ENCODE measurements at regions not wholly inside any gene's neighbourhood (a gene's known extent, or its start where the extent isn't known, plus 50 kb on each side); places are given as distances from the start of the nearest gene placed in this dataset.

DNA sequence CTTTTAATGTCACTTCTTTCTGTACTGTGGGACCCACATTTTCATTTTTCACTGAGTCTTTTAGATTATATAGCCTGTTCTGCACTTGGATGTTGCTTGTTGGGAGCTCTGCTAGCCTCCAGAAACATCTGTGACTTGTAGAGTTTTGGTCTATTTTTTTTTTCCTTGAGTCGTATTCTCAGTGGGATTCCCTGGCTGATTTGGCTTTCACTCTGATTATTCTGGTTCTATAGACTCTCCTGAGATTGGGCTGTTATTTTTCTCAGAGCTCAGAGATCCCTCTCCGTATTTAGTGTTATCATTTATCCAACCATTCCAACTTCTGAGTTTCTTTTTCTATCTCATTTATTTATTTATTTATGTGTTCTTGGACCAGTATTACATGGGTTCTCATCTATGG lies 339.3 kb downstream of the FAM170A start:
- TF ChIP-seq, protein P1, sequence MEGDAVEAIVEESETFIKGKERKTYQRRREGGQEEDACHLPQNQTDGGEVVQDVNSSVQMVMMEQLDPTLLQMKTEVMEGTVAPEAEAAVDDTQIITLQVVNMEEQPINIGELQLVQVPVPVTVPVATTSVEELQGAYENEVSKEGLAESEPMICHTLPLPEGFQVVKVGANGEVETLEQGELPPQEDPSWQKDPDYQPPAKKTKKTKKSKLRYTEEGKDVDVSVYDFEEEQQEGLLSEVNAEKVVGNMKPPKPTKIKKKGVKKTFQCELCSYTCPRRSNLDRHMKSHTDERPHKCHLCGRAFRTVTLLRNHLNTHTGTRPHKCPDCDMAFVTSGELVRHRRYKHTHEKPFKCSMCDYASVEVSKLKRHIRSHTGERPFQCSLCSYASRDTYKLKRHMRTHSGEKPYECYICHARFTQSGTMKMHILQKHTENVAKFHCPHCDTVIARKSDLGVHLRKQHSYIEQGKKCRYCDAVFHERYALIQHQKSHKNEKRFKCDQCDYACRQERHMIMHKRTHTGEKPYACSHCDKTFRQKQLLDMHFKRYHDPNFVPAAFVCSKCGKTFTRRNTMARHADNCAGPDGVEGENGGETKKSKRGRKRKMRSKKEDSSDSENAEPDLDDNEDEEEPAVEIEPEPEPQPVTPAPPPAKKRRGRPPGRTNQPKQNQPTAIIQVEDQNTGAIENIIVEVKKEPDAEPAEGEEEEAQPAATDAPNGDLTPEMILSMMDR (IDR thresholded peaks at IDR 0.05), result no peak
- TF ChIP-seq POLR2A (IDR thresholded peaks at IDR 0.05) (no peak), EP300 (IDR thresholded peaks at IDR 0.05) (no peak)

Data from tibial nerve (tissue), 4 donors.